LNCAP (cell line): ENCODE measurements at regions not wholly inside any gene's neighbourhood (a gene's known extent, or its start where the extent isn't known, plus 50 kb on each side); places are given as distances from the start of the nearest gene placed in this dataset.

Experiments used
- CTCF ChIP-seq: fragments of 450-650 bp; IDR thresholded peaks from 2 replicates; pipeline ENCODE4 v1.5.1; 2017; ENCODE audit warnings: mild to moderate bottlenecking

DNA sequence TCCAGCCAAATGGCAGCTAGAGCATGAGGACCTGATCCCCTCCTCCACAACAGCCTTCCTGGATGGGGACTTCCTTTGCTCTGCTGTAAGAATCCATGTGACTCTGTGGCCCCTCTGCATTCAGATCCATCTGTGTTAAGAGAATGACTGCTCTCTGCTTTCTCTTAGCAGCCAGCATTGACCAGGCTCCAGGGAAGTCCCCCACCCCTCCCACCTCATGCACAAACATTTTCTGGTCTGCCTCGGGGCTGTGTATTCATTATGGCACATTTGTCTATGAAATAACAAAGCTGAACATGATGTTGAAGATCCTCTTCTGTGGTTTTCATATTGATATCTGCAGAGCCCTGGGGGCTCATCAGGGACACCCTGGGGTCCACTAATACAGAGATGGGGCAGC is 201.7 kb downstream of the NUAK1 start:
- TF ChIP-seq CTCF: no peak

DNA sequence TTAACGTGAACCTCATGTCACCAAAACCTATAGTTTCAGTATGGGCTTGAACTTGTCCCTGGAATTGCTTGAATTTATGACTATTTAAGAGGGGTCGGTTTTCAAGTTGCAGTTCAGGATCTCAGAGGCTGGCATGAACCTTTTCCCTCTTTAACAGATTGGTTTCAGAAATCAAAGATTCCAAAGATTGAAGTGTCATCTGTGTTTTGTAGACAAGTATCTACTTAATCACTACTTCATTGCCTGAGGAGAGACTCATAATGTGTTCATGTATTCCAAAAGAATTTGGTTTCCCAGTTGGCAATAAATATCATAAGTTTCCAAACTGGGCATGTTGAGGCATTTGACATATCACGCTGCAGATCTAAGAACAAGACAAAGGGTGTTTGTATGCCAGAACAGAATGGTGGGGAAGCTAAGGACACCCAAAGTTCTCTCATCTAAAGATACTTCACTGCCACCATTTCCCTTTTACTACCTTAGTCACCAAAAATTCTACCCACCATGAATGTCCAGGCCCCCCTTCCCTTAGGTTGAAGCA is 199.5 kb downstream of the NUAK1 start:
- TF ChIP-seq CTCF: no peak

GRCh38 chr12:105942281-105942680 is 196.5 kb downstream of the NUAK1 start:
- TF ChIP-seq CTCF: no peak

- no peak for TF ChIP-seq CTCF
Observed at GRCh38 chr12:105943525-105943924, 195.2 kb downstream of the NUAK1 start.

DNA sequence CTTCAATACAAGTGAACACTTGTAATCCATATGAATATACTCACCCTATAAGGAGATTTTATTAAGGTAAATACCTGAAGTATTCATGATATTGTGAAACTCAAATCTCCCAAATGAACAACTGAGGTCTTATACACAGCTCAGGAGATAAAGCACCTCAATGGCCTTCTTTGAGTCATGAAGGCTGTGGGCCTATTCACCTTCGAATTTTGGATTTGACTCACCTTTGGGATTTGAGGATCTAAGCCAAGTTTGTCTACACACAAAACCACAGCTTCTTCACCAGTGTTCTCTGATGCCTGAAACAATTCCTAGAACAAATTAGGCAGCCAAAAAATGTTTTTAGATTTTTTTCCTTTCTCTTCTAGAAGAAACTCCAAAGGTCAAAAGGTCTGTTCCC is 194.1 kb downstream of the NUAK1 start:
- no peak for TF ChIP-seq CTCF

DNA sequence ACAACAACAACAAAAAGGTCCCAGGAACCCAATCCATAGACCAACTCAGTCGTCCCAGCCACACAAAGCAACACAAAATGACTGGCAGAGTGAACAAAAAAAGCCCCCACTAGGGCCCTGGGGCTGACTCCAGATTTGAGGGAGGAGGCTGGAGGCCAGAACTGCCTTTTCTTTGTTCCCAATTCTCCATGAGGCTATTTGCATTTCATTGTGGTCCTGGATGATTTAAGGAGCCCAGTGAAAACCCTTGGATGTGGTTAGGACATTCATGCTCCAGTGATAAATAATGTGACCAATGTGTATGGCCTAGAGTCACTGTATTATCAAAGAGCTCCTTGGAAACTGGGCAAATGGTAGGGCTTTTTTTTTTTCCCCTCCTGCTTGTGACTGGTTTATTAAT is 192.9 kb downstream of the NUAK1 start:
- TF ChIP-seq CTCF: no peak

DNA sequence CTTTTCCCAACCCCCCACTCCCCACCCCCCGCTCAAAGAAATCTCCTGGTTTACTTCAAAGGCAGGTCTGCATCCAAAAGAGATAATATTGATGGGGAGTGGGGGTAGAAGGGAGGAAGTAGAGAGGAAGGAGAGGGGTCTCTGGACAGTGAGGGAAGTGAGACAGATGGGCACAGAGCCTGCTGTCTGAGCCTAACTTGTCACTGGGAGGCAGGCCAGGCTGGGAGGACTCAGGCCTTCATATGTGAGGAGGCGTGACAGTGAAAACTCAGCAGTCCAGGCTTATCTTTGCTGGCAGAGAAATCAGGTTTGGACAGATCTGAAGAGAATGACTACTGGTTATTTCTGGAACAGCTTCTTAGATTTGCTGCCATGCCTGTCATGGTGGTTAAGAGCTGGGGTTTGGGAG is 192.3 kb downstream of the NUAK1 start:
- TF ChIP-seq CTCF: no peak

DNA sequence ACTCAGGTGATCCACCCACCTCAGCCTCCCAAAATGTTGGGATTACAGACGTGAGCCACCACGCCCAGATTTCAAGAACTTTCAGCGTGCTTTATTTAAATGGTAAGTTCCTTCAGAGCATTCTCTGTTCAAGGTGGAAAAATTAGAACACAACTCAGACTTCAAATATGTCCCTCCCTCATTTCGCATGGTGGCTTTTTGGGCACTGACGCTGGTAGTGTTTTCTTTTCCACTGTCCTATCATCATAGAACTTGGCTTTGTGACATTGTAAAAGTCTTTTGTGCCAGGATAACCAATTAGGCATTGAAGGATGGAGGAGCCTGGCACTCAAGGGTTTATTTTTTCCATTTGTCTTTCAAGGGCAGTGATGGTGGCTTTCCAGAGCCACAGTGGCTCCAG is 190.8 kb downstream of the NUAK1 start:
- no peak for TF ChIP-seq CTCF
